Spinal cord (tissue), 9 donors: ENCODE measurements at regions not wholly inside any gene's neighbourhood (a gene's known extent, or its start where the extent isn't known, plus 50 kb on each side); places are given as distances from the start of the nearest gene placed in this dataset.

Experiments
- DNase-seq, 6 donors: peaks; one replicate each; pipeline versions ENCODE4 v3.0.0 to v3.0.0-alpha.2; 2013 to 2015; ENCODE audit warnings: low spot score in 6 of 6, low read depth in 4 of 6
- H3K27ac ChIP-seq: one replicate; pipeline ENCODE4 v1.5.1; 2013; ENCODE audit warnings: low read depth, low read length, control low read depth
- H3K27me3 ChIP-seq: one replicate; pipeline ENCODE4 v1.6.1; 2013; ENCODE audit warnings: low read length; ENCODE audit not compliant: control insufficient read depth, insufficient read depth
- H3K36me3 ChIP-seq: one replicate; pipeline ENCODE4 v1.6.1; 2013; ENCODE audit warnings: low read length; ENCODE audit not compliant: control insufficient read depth, insufficient read depth
- H3K4me1 ChIP-seq: one replicate; pipeline ENCODE4 v1.6.1; 2013; ENCODE audit warnings: low read length; ENCODE audit not compliant: control insufficient read depth, insufficient read depth
- H3K4me3 ChIP-seq: one replicate; pipeline ENCODE4 v1.5.1; 2013; ENCODE audit warnings: low read depth, low read length, control low read depth
- H3K9me3 ChIP-seq: one replicate; pipeline ENCODE4 v1.6.1; 2013; ENCODE audit warnings: low read length; ENCODE audit not compliant: control insufficient read depth, insufficient read depth
- WGBS: methylation state at CpG from one replicate; pipeline ENCODE4 v1.1.5; 2013; ENCODE audit warnings: missing lambda C conversion rate; ENCODE audit not compliant: insufficient coverage; 5-methylcytosine and 5-hydroxymethylcytosine counted together
- donor health status: healthy.

DNA sequence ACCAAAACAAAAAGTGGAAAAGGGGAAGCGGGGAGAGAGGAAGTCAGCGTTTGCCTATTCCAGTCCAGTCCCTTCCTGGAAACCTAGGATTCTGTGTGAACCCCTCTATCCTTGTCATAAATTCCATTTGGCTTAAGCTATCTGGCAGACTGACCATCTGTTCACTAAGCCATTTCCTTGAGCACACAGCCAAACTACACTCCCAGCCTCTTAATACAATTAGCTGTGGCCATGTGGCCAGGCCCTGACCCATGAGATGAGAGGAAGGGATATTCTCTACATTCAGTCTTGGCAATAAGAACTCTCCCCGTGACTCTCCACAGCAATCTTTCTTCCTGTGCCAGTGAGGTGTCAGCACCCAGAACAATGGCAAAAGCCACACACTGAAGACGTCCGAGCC lies 424.8 kb downstream of the TLE1 start:
- WGBS = 17% methylated on average over 1 of the region's 5 CpGs
- peak in 2 of 6 donors; percentile 14 to 39 for DNase-seq

DNA sequence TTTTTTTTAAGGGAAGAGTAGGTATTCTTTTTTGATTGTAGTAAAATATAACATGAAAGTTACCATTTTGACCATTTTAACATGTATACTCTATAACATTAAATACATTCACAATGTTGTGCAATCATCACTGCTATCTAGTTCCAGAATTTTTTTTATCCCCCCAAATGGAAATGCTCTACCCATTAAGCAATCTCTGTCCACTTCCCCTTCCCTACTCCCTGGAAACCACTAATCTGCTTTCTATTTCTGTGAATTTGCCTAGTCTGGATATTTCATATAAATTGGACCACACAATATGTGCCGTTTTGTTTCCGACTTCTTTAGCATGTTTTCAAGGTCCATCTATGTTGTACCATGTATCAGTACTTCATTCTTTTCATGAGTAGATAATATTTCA lies 429.5 kb downstream of the TLE1 start:
- no CpG with 5 or more reads among the region's 2 CpGs for WGBS
- Histone ChIP-seq H3K4me1 (no peaks in the 10 kb centered on the region), H3K36me3 (no peaks in the 10 kb centered on the region), H3K27me3 (no peaks in the 10 kb centered on the region), H3K9me3 (no peaks in the 10 kb centered on the region), H3K27ac (no peak overlapping the region), H3K4me3 (no peak overlapping the region)
- DNase-seq = no peak

More for the DNA sequence above, 424.8 kb downstream of the TLE1 start:
- Histone ChIP-seq H3K27me3 (no peaks in the 10 kb centered on the region), H3K9me3 (no peaks in the 10 kb centered on the region), H3K4me1 (no peaks in the 10 kb centered on the region), H3K4me3 (no peak overlapping the region), H3K36me3 (no peaks in the 10 kb centered on the region), H3K27ac (no peak overlapping the region)

DNA sequence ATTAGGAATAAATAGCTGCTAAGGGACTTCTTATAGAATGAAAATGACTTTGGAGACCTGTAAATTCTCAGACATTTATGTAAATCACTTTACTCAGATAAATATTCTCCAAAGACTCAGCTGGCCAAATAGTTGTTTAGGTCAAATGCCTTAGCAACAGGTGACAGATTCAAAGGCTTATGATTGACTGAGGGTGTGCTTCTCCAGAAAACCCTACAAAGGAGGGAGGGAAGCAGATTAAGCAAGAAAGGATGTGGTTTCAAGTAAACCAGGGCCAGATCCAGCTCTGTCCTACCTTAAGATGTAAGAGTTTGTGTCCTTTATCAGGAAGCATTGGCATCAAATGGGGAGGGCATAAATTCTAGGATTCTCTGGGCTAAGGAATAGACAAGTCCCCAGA lies 433.0 kb downstream of the TLE1 start:
- Histone ChIP-seq H3K4me3 (no peak overlapping the region), H3K4me1 (no peaks in the 10 kb centered on the region), H3K27ac (no peak overlapping the region), H3K9me3 (no peaks in the 10 kb centered on the region), H3K27me3 (no peaks in the 10 kb centered on the region), H3K36me3 (no peaks in the 10 kb centered on the region)
- DNase-seq = no peak

DNA sequence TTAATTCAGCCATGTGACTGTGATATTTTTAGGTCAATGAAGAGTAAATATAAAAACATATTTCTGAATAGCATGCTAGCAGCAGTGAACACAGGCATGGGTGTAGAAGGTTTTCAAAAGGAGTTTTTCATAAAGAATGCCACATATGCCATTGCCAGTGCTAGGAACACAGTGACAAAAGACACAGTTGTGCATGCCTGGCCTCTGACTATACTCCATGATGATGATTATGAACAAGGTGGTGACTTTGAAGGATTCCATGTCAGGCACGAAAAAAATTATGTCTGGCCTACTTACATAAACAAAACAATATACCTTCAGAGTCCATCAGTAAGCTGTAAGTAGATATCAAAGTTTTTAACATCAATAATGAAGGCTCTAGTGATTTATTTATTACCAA lies 438.7 kb downstream of the TLE1 start:
- no peak for DNase-seq
- Histone ChIP-seq H3K27ac (no peak overlapping the region), H3K4me1 (no peaks in the 10 kb centered on the region), H3K4me3 (no peak overlapping the region), H3K36me3 (no peaks in the 10 kb centered on the region), H3K27me3 (no peaks in the 10 kb centered on the region), H3K9me3 (peaks cover 3% of the 10 kb centered on the region)
- WGBS = no CpG with 5 or more reads among the region's 1 CpG

DNA sequence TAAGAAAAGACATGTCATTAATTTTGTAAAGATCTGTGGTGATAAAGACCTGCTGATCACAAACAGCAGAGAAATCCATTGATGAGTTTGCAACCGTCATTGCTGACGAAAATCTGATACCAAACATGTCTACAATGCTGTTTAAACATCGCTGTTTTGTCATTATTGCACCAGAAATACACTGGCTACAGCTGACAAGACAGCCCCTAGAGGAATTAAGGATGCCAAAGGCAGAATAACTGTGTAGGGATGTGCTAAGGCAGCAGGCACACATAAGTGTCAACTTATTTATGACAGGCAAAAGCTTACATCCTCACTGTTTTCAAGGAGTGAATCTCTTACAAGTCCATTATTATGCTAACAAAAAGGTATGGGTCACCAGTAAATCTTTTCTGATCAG lies 439.3 kb downstream of the TLE1 start:
- Histone ChIP-seq H3K4me3 (no peak overlapping the region), H3K27me3 (no peaks in the 10 kb centered on the region), H3K9me3 (peaks cover 3% of the 10 kb centered on the region), H3K36me3 (no peaks in the 10 kb centered on the region), H3K27ac (no peak overlapping the region), H3K4me1 (no peaks in the 10 kb centered on the region)
- 100% methylated on average over 3 of the region's 3 CpGs for WGBS
- no peak for DNase-seq

DNA sequence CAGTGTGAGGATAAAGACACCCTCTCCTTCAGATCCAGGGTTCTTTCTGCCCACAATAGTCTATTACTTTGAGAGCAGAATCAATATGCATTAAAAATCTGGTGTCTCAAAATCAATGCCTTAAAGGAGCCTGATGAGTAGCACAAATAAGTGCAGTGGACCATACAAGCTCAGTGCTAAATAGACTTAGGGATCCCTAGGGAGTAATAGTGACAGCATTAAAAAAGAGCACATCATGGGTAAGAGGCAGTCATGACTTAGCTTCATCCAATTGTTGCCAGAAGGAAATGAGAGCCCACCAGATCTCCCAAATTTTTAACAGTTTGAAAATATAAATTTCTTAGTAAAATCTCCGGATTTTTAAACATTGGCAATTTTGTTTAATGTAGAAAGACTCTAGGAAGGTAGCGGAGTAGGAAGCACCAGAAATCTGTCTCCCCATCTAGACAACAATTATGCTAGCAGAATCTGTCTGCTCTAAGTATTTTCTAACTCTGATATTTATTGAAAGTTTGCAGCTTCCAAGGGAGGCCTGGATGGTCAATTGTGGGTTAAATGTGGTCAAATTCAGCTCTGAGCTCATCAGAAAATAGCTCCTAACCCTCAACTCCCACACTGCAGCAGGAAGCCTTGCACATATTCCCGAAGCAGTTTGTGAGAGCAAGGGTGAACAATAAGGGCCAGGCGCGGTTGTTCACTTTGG lies 443.9 kb downstream of the TLE1 start:
- peak in 2 of 6 donors; percentile 0 to 66 for DNase-seq
- Histone ChIP-seq H3K9me3 (peaks cover 3% of the 10 kb centered on the region), H3K36me3 (no peaks in the 10 kb centered on the region), H3K27ac (no peak overlapping the region), H3K4me1 (no peaks in the 10 kb centered on the region), H3K4me3 (no peak overlapping the region), H3K27me3 (no peaks in the 10 kb centered on the region)
- 100% methylated on average over 1 of the region's 5 CpGs for WGBS

DNA sequence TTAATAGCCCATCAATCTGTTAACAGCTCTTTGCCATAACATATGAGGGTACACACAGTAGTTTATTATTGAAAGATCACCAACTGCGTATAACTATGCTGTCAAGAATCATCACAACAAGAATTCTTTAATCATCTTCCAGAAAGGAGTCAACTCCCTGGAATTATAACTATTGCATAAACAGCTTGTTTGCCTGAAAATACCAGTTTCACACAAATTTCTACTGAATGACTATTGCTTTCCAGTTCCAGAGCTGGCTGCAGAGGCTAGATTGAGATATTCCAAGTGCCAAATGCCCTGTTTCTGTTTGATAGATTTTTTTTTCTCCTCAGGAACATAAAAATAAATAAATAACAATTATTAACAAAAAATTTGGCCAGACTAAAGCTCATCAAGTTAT lies 444.7 kb downstream of the TLE1 start:
- no peaks in the 10 kb centered on the region for H3K27me3 ChIP-seq
- H3K4me1 ChIP-seq = no peaks in the 10 kb centered on the region
- H3K9me3 ChIP-seq = no peaks in the 10 kb centered on the region
- no peaks in the 10 kb centered on the region for H3K36me3 ChIP-seq
- no peak overlapping the region for H3K27ac ChIP-seq
- no peak overlapping the region for H3K4me3 ChIP-seq
- DNase-seq = no peak
- no CpG with 5 or more reads among the region's 1 CpG for WGBS

DNA sequence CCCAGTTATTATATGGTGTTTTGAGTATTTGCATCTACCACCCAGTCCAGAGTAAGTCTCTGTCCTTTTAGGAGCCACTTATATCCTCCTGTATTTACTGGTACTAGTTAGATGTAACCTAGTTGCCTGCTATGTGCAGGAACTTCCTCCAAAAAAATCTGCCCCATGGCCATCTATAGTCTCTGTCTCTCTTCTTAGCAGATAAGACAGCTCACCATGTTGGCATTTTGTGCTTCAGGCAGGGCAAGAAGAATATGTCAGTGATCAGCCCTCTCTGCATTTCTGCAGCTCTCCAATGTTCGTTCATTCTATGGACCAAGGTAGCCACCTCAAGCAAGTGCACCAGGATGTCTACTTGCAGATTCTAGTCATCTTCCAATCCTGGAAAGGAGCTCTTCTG lies 446.5 kb downstream of the TLE1 start:
- H3K4me1 ChIP-seq = no peaks in the 10 kb centered on the region
- no peak overlapping the region for H3K27ac ChIP-seq
- WGBS = 94% methylated on average over 1 of the region's 1 CpG
- H3K9me3 ChIP-seq = no peaks in the 10 kb centered on the region
- no peaks in the 10 kb centered on the region for H3K36me3 ChIP-seq
- no peaks in the 10 kb centered on the region for H3K27me3 ChIP-seq
- no peak overlapping the region for H3K4me3 ChIP-seq
- DNase-seq = no peak

DNA sequence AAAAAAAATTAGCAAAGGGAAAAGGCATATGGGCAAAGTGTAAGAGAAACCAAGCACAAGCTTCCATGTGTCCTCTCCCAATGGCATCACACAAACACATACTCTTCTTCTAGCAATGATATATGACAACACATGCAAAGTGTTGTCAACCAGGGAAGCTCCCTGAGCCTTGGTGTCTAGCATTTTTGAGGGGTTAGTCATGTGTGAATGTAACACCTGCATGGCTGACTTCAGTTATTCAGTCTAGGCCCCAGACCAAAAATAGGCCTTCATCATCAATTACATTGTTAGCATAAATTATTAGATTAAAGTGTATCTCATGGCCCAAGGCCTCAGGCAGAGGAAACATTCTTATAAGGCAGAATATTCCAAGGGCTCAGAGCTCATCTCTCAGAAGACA lies 450.0 kb downstream of the TLE1 start:
- Histone ChIP-seq H3K27ac (no peak overlapping the region), H3K27me3 (no peaks in the 10 kb centered on the region), H3K4me1 (no peaks in the 10 kb centered on the region), H3K9me3 (no peaks in the 10 kb centered on the region), H3K36me3 (no peaks in the 10 kb centered on the region), H3K4me3 (no peak overlapping the region)
- DNase-seq = no peak

DNA sequence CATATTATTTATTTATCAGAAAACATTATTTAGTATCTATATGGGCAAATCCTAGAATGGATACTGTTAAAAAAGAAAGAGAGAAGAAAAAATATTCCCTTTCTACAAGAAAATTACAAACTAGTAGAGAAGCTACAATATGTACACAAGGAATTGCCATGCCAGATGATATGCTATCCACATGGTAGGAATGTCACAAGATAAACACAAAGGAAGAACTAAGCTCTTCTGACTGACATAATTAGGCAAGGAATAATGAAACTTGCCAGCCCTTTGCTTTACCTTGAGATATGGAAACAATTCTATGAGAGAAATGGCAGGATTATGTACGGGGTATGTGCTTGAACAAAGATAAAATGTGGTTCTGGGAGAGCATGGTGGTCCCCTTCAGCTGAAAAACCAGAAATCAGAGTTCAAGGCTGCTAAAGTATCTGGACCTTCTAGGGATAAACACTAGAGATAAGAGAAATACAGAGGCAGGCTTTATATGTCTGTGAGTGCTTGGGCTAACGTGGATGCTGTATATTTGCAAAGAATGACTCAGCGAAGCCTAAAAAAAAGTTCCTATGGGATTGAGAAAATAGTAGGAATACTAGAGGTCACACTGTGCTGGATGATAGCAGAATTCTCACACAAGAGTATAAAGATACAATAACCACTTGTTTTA lies 451.6 kb downstream of the TLE1 start:
- WGBS = 82% methylated on average over 2 of the region's 3 CpGs
- Histone ChIP-seq H3K4me1 (no peaks in the 10 kb centered on the region), H3K27me3 (no peaks in the 10 kb centered on the region), H3K36me3 (no peaks in the 10 kb centered on the region), H3K27ac (no peak overlapping the region), H3K9me3 (no peaks in the 10 kb centered on the region), H3K4me3 (no peak overlapping the region)
- no peak for DNase-seq
